ENCODE measurements at regions not wholly inside any gene's neighbourhood (a gene's known extent, or its start where the extent isn't known, plus 50 kb on each side); places are given as distances from the start of the nearest gene placed in this dataset.

DNA sequence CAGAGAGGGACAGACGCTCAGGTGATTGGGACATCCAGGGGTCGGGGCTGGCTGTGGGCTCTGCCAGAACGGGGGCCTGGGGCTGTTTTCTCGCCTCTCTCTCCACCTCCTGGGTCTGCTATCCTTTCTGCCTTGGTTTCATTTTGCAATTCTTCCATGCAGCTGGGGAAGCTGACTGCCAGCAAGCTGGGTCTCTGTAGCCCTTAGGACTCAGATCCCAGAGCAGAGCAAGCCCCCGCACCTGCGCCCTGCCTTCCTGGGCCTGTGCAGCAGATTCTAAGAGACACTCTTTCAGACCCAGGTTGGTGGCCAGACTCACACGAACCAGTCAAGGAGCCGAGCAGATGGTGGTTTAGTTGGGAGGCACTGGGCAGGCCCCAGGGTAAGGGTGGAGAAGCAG, 59.1 kb upstream of the GRPEL1 start:
- no peak for DNase-seq

DNA sequence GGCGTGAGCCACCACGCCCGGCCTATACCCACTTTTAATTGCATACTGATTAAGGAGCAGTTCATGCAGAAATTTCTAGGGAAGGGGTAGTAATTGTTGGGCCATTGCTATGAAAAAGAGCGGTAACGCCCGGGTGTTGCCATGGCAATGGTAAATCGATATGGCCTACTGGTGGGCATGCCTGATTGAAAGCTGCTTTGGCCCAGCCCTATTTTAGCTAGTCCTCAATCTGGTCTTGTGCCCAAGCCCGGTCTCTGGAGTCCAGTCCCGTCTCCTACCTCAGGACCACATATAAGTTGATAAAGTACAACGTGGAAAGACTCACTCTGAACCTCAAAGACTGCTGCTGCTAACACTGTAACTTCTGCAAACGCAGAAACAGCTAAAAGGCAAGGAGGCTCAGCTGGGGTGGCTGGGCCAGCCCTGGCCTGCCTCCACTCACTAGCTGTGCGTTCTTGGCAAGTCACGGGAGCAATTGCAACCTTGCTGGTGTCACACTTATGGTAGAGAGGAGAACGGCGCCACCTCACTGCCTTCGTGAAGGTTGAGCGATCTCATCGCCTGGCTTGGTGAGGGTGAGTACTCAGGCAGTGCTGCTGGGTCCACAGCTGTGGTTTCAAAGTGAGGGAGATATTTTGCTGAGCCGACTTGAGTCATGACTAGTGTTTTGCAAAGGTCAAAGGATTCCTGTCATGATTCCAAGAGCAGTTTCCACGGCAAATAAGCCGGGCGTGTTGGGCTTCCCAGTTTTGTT, 57.0 kb upstream of the GRPEL1 start:
- DNase-seq, result no peak

DNA sequence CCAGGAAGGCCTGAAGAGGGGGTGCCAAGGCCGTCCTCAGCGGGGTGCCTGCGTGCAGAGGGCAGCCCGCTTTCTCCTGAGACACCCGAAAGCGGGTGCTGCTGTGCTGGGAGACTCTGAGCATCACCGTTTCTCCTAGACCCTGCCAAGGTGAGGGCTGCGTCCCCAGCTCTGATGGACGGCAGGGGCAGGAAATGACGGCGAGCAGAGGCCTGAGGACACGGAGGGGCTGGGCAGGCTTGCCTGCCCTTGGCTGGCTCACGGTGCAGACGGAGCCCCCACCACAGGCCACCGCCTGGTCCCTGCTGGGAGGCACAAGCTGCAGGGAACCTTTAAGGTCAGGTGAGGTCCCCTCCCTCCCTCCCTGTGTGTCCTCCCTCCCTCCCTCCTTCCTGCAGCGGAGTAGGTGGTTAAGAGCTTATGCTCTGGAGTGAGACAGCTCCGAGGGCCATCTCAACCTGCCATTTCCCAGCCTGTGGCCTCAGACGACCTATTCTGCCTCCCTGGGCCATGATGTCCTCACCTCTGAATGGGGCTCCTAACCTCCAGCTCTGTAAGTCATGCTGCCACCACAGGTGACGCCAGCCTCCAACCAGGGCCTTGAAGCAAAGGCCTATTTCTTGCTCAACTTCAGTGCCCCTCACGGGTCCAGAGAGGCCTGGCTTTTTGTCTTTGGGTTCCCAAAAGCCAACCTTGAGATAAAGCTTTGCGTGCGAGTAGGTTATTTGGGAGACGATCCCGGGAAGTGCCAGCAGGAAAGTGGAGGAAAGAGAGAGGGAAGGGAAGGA, 54.2 kb upstream of the GRPEL1 start:
- no peak for DNase-seq

DNA sequence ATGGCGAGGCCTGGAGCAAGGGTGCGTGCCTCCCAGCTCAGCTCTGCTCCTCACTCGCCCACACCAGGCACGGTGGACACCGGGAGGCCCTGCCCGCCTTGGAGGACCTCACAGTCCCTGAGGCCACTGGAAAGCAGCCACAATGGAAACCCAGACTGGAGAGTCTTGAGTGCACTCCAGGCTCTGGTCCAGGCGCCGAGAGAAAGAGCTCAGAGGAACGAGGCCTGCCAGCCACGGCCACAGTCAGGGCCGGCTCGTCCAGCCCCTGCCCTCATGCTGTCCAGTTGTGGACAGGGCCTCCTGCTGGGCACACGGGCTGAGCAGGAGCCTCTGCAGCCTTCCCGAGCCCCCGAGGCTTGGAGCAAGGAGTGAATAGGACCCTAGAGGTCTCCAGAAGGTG, 53.3 kb upstream of the GRPEL1 start:
- no peak for DNase-seq

DNA sequence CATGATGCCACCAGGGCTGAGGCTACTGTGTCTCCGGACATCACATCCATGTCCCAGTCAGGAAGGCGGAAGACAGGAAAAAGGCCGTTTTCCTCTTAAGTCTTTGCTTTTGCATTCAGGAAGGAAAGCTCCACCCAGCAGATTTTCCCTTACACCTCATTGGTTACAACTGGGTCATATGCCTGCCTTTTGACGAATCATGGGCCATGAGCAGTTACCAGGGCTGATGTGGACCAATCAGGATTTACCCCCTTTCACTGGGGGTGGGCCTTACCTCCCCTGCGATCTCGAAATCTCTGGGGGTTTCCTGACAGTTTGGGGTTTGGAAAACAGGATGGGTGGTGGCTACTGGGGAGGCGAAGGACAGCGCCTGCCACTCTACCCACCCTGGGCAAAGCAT, 52.5 kb upstream of the GRPEL1 start:
- DNase-seq, result no peak

DNA sequence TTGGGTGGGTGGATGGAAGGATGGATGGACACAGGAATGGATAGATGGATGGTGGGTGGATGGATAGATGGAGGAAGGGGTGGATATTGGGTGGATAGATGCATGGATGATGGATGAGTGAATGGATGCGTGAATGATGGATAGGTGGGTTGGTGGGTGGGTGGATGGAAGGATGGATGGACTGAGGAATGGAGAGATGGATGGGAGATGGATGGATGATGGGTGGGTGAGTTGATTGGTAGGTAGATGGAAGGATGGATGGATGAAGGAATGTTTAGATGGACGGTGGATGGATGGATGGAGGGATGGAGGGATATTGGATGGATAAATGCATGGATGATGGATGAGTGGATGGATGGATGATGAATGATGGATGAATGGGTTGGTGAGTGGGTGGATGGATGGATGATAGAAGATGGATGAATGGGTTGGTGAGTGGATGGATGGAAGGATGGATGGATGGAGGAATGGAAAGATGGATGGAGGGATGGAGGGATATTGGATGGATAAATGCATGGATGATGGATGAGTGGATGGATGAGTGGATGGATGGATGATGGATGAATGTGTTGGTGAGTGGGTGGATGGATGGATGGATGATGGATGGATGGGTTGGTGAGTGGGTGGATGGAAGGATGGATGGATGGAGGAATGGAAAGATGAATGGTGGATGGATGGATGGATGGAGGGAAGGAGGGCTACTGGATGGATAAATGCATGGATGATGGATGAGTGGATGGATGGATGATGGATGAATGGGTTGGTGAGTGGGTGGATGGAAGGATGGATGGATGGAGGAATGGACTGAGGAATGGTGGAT, 50.4 kb upstream of the GRPEL1 start:
- no peak for DNase-seq

Data from SW 1271 (cell line).